SK-N-SH (cell line): ENCODE measurements at regions not wholly inside any gene's neighbourhood (a gene's known extent, or its start where the extent isn't known, plus 50 kb on each side); places are given as distances from the start of the nearest gene placed in this dataset.

Source experiments
- CTCF ChIA-PET: fragments of 300-600, 350-600 bp; formaldehyde crosslinking; extraction: SDS; loops from one replicate; lab custom pipeline; 2021; lab: Yijun Ruan, JAX
- POLR2A ChIA-PET: fragments of 350-600 bp; sonication (Branson Sonifier 250); formaldehyde crosslinking; extraction: SDS; loops from one replicate; lab custom pipeline; 2020; ENCODE audit warnings: antibody characterized with exemption, inconsistent platforms; lab: Yijun Ruan, JAX
- DNase-seq: peaks from one replicate; pipeline ENCODE4 v3.0.0; 2012
- H2AFZ ChIP-seq: fragments of 200-600 bp; sonication (generic); 2 replicates; pipeline ENCODE4 v1.8.1; 2016; ENCODE audit warnings: antibody characterized with exemption, mild to moderate bottlenecking, low read depth
- H3F3A ChIP-seq: fragments of 200-600 bp; sonication (generic); replicated peaks from 2 replicates; pipeline ENCODE3; 2016; ENCODE audit warnings: antibody characterized with exemption, mild to moderate bottlenecking; ENCODE audit not compliant: insufficient read depth
- H3K27ac ChIP-seq, 2 experiments: fragments of 200-500 bp in 1 of 2; fragments of 200-600 bp in 1 of 2; sonication (Bioruptor generic) in 1 of 2; sonication (generic), shearing (Covaris generic) in 1 of 2; 2 replicates each; pipeline versions ENCODE4 v1.5.1 to v1.6.1; 2014 to 2016; ENCODE audit warnings: low read depth in 2 of 2, inconsistent platforms in 1 of 2, low read length in 1 of 2, mild to moderate bottlenecking in 1 of 2, mixed read lengths in 1 of 2
- H3K27me3 ChIP-seq: fragments of 200-600 bp; sonication (generic), shearing (Covaris generic); 2 replicates; pipeline ENCODE4 v1.6.1; 2016; ENCODE audit warnings: mixed run types; ENCODE audit not compliant: insufficient read depth
- H3K36me3 ChIP-seq, 2 experiments: fragments of 200-500 bp in 1 of 2; fragments of 200-600 bp in 1 of 2; sonication (Bioruptor generic) in 1 of 2; sonication (generic) in 1 of 2; replicated peaks in 1 of 2; 2 replicates each; pipeline versions ENCODE3 to v1.5.1; 2014 to 2016; ENCODE audit warnings: low read length in 1 of 2, mild to moderate bottlenecking in 1 of 2; ENCODE audit not compliant: insufficient read depth in 2 of 2, control insufficient read depth in 1 of 2
- H3K4me1 ChIP-seq, 2 experiments: fragments of 200-500 bp in 1 of 2; fragments of 200-600 bp in 1 of 2; sonication (Bioruptor generic) in 1 of 2; sonication (generic), shearing (Covaris generic) in 1 of 2; 2 replicates each; pipeline versions ENCODE4 v1.5.1 to v1.6.1; 2014 to 2016; ENCODE audit warnings: low read depth in 1 of 2, low read length in 1 of 2, mixed run types in 1 of 2; ENCODE audit not compliant: insufficient read depth in 2 of 2, control insufficient read depth in 1 of 2
- H3K4me2 ChIP-seq: fragments of 200-600 bp; sonication (generic), shearing (Covaris generic); 2 replicates; pipeline ENCODE4 v1.6.1; 2017; ENCODE audit warnings: mixed run types
- H3K4me3 ChIP-seq, 2 experiments: fragments of 200-500 bp in 1 of 2; fragments of 200-600 bp in 1 of 2; sonication (Bioruptor generic) in 1 of 2; sonication (generic), shearing (Covaris generic) in 1 of 2; 2 replicates each; pipeline versions ENCODE4 v1.5.1 to v1.8.1; 2014 to 2016; ENCODE audit warnings: low read depth in 2 of 2, inconsistent platforms in 1 of 2, low read length in 1 of 2, mild to moderate bottlenecking in 1 of 2, mixed read lengths in 1 of 2, moderate library complexity in 1 of 2
- H3K79me2 ChIP-seq: fragments of 200-600 bp; sonication (generic); 2 replicates; pipeline ENCODE4 v1.8.1; 2017; ENCODE audit warnings: mild to moderate bottlenecking; ENCODE audit not compliant: insufficient read depth
- H3K9ac ChIP-seq: fragments of 200-600 bp; sonication (generic); 2 replicates; pipeline ENCODE4 v1.6.1; 2017; ENCODE audit warnings: mixed run types
- H3K9me2 ChIP-seq: fragments of 200-600 bp; sonication (generic); 2 replicates; pipeline ENCODE4 v1.6.1; 2017; ENCODE audit warnings: mixed run types
- H3K9me3 ChIP-seq: fragments of 200-600 bp; sonication (generic); 2 replicates; pipeline ENCODE4 v1.6.1; 2017; ENCODE audit warnings: mixed run types, mild to moderate bottlenecking, moderate library complexity
- H4K20me1 ChIP-seq: fragments of 200-600 bp; sonication (generic); 2 replicates; pipeline ENCODE4 v1.6.1; 2017; ENCODE audit warnings: mild to moderate bottlenecking, mixed run types; ENCODE audit not compliant: insufficient read depth
- CHD2 ChIP-seq: fragments of 150-350 bp; IDR thresholded peaks from 2 replicates; pipeline ENCODE4 v1.6.1; 2018; ENCODE audit warnings: low read length; ENCODE audit not compliant: partially characterized antibody
- EP300 ChIP-seq, 2 experiments: IDR thresholded peaks; 2 replicates each; pipeline versions ENCODE4 v1.4.0 to v1.6.1; 2012; ENCODE audit warnings: borderline replicate concordance in 1 of 2, low read depth in 1 of 2, low read length in 1 of 2
- FOXM1 ChIP-seq: IDR thresholded peaks from 2 replicates; pipeline ENCODE4 v1.4.0; 2012; ENCODE audit warnings: low read depth, mild to moderate bottlenecking
- GABPA ChIP-seq: IDR thresholded peaks from 2 replicates; pipeline ENCODE4 v1.4.0; 2012; ENCODE audit warnings: low read depth, mild to moderate bottlenecking
- NFIC ChIP-seq: IDR thresholded peaks from 2 replicates; pipeline ENCODE4 v1.4.0; 2012; ENCODE audit warnings: borderline replicate concordance
- NRF1 ChIP-seq: IDR thresholded peaks from 2 replicates; pipeline ENCODE4 v1.6.1; 2012; ENCODE audit warnings: low read depth, mild to moderate bottlenecking, low read length
- PBX3 ChIP-seq: IDR thresholded peaks from 2 replicates; pipeline ENCODE4; 2012
- POLR2AphosphoS5 ChIP-seq: IDR thresholded peaks from 2 replicates; pipeline ENCODE4 v1.6.1; 2012; ENCODE audit warnings: low read depth, low read length
- RAD21 ChIP-seq: IDR thresholded peaks from 2 replicates; pipeline ENCODE4 v1.6.1; 2012; ENCODE audit warnings: mild to moderate bottlenecking, low read length
- RXRA ChIP-seq: IDR thresholded peaks from 2 replicates; pipeline ENCODE4 v1.4.0; 2012; ENCODE audit warnings: low read depth, mild to moderate bottlenecking, borderline replicate concordance
- SMC3 ChIP-seq: IDR thresholded peaks from 2 replicates; pipeline ENCODE4 v1.6.1; 2012; ENCODE audit warnings: low read depth, low read length, improper control_type of control experiment
- TCF12 ChIP-seq: IDR thresholded peaks from 2 replicates; pipeline ENCODE4 v1.4.0; 2012
- ZBTB33 ChIP-seq: IDR thresholded peaks from 2 replicates; pipeline ENCODE4 v1.4.0; 2012; ENCODE audit warnings: low read depth, borderline replicate concordance
- WGBS: methylation state at CpG from one replicate; pipeline ENCODE4 v1.1.6; 2017; ENCODE audit warnings: low lambda C conversion rate; 5-methylcytosine and 5-hydroxymethylcytosine counted together

- Histone ChIP-seq H3F3A (peaks cover 3% of the 10 kb centered on the region), H4K20me1 (no peaks in the 10 kb centered on the region), H3K9ac (no peak overlapping the region), H3K27me3 (no peaks in the 10 kb centered on the region), H3K79me2 (no peaks in the 10 kb centered on the region), H3K4me2 (no peak overlapping the region), H3K36me3 (no peaks in the 10 kb centered on the region), H3K9me3 (no peaks in the 10 kb centered on the region), H3K27ac (no peak overlapping the region), H2AFZ (no peak overlapping the region), H3K4me3 (no peak overlapping the region), H3K9me2 (no peaks in the 10 kb centered on the region), H3K4me1 (peaks cover 0 to 6% of the 10 kb centered on the region in 2 experiments; a peak in 2 of 4 replicates)
- CTCF ChIA-PET: no interaction called here
- POLR2A ChIA-PET: no interaction called here
- no peak for DNase-seq
- TF ChIP-seq NRF1 (no peak), GABPA (no peak), NFIC (no peak), CHD2 (no peak), ZBTB33 (no peak), SMC3 (no peak), RXRA (no peak)
- 85% methylated on average over 1 of the region's 1 CpG for WGBS
Observed at GRCh38 chr7:81370822-81371221, 399.0 kb downstream of the HGF start.

- H3K4me1 ChIP-seq: peaks cover 0 to 6% of the 10 kb centered on the region in 2 experiments; a peak in 2 of 4 replicates
- peak overlapping the region in 1 of 2 experiments; percentile 71; a peak in 1 of 4 replicates for H3K27ac ChIP-seq
- no peaks in the 10 kb centered on the region for H3K36me3 ChIP-seq
- POLR2A ChIA-PET: no interaction called here
- peaks cover 3% of the 10 kb centered on the region for H3F3A ChIP-seq
- H3K9me3 ChIP-seq: no peaks in the 10 kb centered on the region
- H2AFZ ChIP-seq: no peak overlapping the region
- no peaks in the 10 kb centered on the region for H3K9me2 ChIP-seq
- no peak overlapping the region for H3K4me3 ChIP-seq
- CTCF ChIA-PET: interaction anchor here (1.4 to 2.2 kb wide), 2 partner anchors 16 to 31 kb away, joined by 3 to 5 read pairs; no protein-coding TSS in a partner anchor
- no peaks in the 10 kb centered on the region for H3K27me3 ChIP-seq
- 93% methylated on average over 3 of the region's 3 CpGs for WGBS
- no peak for DNase-seq
- H4K20me1 ChIP-seq: no peaks in the 10 kb centered on the region
- H3K9ac ChIP-seq: no peak overlapping the region
- TF ChIP-seq GABPA (no peak), NFIC (peak; percentile 64), PBX3 (peak; percentile 24; the same call in 1 of the 2 replicates), TCF12 (peak; percentile 78), POLR2AphosphoS5 (no peak), FOXM1 (no peak), RAD21 (no peak), SMC3 (no peak), EP300 (IDR thresholded peaks at IDR 0.05; ENCODE audit: borderline replicate concordance in 1 of 2, low read depth in 1 of 2, low read length in 1 of 2) (peak in 1 of 2 experiments; percentile 21; a peak in 1 of 4 replicates), NRF1 (no peak)
- H3K79me2 ChIP-seq: no peaks in the 10 kb centered on the region
- no peak overlapping the region for H3K4me2 ChIP-seq
Observed at GRCh38 chr7:81367326-81367931, 402.4 kb downstream of the HGF start.
